GM12892 (cell line): ENCODE measurements at regions not wholly inside any gene's neighbourhood (a gene's known extent, or its start where the extent isn't known, plus 50 kb on each side); places are given as distances from the start of the nearest gene placed in this dataset.

Experiments
- DNase-seq: peaks from one replicate; pipeline ENCODE4 v3.0.0; 2011; ENCODE audit not compliant: insufficient read length
- FAIRE-seq: peaks from 2 replicates; lab custom pipeline; 2011; peaks lifted over from hg19 to GRCh38; lab: Jason Lieb, UNC
- POLR2A ChIP-seq: IDR thresholded peaks from 2 replicates; pipeline ENCODE4 v1.6.1; 2011; ENCODE audit warnings: low read depth, low read length, control low read depth
- POLR2AphosphoS5 ChIP-seq: IDR thresholded peaks from 2 replicates; pipeline ENCODE4 v1.6.1; 2011; ENCODE audit warnings: low read depth, low read length, control low read depth
- TAF1 ChIP-seq: IDR thresholded peaks from 2 replicates; pipeline ENCODE4 v1.6.1; 2011; ENCODE audit warnings: low read depth, mild to moderate bottlenecking, control low read depth, low read length, borderline replicate concordance

GRCh38 chr18:39886136-39886535 is 2068.9 kb upstream of the PIK3C3 start:
- no peak for TF ChIP-seq TAF1
- TF ChIP-seq POLR2AphosphoS5, result no peak
- no peak for TF ChIP-seq POLR2A
- FAIRE-seq, result no peak
- no peak for DNase-seq

- TF ChIP-seq POLR2A (no peak), POLR2AphosphoS5 (no peak), TAF1 (no peak)
- no peak for FAIRE-seq
Observed at GRCh38 chr18:39872651-39873050, 2082.4 kb upstream of the PIK3C3 start.

DNA sequence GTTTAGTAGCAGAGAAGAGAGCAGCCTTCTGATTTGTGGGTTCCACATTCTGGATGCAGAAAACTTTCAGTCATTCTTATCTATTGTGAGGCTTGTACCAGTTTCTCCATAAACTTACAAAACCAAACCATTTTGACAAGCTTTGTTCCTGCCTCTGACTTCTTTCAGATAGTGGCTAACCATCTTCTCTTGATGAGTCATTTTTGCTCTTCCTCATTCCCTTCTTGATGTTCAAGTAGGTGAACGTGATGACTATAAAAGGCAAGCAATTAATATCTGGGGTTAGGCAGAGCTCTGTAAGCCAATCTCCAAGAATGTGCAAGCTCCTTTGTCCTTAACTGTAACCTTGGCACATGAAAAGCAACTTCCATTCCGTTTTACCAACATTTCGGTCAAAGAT is 2083.1 kb upstream of the PIK3C3 start:
- TF ChIP-seq POLR2AphosphoS5, result no peak
- TF ChIP-seq POLR2A, result no peak
- TF ChIP-seq TAF1, result no peak
- DNase-seq (no peak), FAIRE-seq (no peak)

More at GRCh38 chr18:39872651-39873050, 2082.4 kb upstream of the PIK3C3 start:
- no peak for DNase-seq

DNA sequence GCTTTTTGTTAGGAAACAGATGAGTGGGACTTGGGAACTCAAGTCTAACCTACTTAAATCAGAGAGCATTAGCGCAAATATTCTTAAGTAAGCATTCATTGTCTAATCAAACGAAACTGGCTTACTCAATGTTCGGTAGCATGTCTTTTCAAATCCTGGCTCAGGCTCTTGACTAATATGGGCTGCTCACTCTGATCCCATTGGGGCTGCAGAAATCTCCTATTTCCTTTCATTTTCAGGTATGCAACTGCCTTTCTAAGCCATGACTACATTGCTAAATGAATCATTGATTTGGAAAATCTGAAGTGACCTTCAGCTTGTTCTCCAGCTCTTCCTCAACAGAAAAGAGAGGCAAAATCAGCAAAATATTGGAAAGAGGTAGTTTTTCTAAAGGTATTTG is 2084.4 kb upstream of the PIK3C3 start:
- FAIRE-seq (no peak), DNase-seq (no peak)
- TF ChIP-seq TAF1 (no peak), POLR2AphosphoS5 (no peak), POLR2A (no peak)

- DNase-seq (no peak), FAIRE-seq (no peak)
- TF ChIP-seq TAF1, result no peak
- no peak for TF ChIP-seq POLR2AphosphoS5
- no peak for TF ChIP-seq POLR2A
Observed at GRCh38 chr18:39863916-39864315, 2091.1 kb upstream of the PIK3C3 start.

- no peak for FAIRE-seq
- TF ChIP-seq POLR2AphosphoS5, result no peak
- no peak for TF ChIP-seq POLR2A
- TF ChIP-seq TAF1, result no peak
- no peak for DNase-seq
Observed at GRCh38 chr18:39862341-39862740, 2092.7 kb upstream of the PIK3C3 start.

GRCh38 chr18:39854291-39854690 is 2100.7 kb upstream of the PIK3C3 start:
- FAIRE-seq, result no peak
- TF ChIP-seq TAF1, result no peak
- no peak for TF ChIP-seq POLR2A
- TF ChIP-seq POLR2AphosphoS5, result no peak
- DNase-seq, result no peak

- DNase-seq (no peak), FAIRE-seq (no peak)
- TF ChIP-seq POLR2A (no peak), POLR2AphosphoS5 (no peak), TAF1 (no peak)
Observed at GRCh38 chr18:39846265-39846664, 2108.8 kb upstream of the PIK3C3 start.

DNA sequence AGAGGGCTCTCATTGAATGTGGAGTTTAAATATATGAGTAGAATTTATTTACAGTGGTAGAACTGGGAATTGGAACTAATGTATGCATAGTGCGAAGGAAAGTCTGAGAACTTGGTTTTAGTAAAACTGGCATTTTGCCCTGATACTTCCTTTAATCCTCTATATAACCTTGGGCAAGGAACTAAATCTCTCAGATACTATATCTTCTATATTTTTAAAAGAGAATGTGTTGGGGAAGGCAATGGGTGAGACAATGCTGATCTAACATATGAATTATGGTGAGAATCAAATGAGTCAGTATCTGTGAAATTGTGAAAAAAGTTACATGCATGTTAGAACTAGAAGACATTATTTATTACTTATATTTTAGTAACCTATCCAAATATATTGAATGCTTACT is 2109.4 kb upstream of the PIK3C3 start:
- FAIRE-seq (no peak), DNase-seq (no peak)
- TF ChIP-seq POLR2AphosphoS5 (no peak), TAF1 (no peak), POLR2A (no peak)

DNA sequence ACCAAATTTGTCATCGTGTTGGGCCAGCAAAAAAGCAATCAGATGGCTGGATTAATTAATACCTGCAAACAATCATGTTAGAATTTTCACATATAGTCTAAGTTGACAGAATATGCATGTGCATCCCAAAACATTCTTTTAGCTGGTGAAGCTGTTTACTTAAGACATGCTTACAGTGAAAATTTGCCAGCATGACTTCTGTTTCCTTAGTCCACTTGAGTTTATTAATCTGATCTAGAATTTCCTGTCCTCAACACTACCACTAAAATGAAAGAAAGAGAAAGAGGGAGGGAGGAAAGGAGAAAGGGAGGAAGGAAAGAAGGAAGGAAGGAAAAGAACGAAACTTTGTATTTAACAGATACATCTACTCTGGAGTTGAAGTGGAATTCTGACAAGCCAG is 2109.9 kb upstream of the PIK3C3 start:
- TF ChIP-seq TAF1, result no peak
- no peak for TF ChIP-seq POLR2AphosphoS5
- no peak for TF ChIP-seq POLR2A
- DNase-seq (no peak), FAIRE-seq (no peak)

- FAIRE-seq, result no peak
- TF ChIP-seq POLR2AphosphoS5 (no peak), POLR2A (no peak)
- no peak for DNase-seq
Observed at GRCh38 chr18:39843546-39843945, 2111.5 kb upstream of the PIK3C3 start.

DNA sequence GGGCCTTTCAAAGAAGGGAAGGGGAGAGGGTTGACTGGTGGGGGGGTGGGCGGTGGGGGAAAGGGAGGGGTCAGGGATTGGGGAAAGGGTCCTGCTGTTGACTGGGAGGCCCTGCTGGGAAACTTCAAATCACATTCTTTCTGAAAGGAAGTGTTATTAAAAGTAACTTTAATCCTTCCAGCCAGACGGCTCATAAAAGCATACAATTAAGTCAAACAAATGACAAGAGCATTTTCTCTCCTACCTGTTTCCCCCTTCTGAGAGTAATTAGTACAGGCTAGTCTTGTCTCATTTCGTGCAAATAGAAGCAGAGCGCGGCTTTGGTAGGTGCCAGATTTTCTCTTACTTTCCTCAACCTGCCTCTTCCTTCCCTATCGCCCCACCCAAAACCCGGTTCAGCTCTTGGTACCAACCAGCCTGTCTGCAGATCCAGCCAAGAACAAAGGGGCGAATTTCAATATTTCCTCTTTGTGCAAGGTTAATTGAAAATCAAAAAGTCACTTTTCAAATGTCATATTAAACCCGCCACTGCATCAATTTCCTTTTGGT is 2112.6 kb upstream of the PIK3C3 start:
- TF ChIP-seq POLR2AphosphoS5, result no peak
- no peak for TF ChIP-seq TAF1
- TF ChIP-seq POLR2A, result no peak
- no peak for DNase-seq
- FAIRE-seq, result no peak

- TF ChIP-seq TAF1, result no peak
- no peak for TF ChIP-seq POLR2AphosphoS5
- TF ChIP-seq POLR2A, result no peak
- DNase-seq, result no peak
- FAIRE-seq, result no peak
Observed at GRCh38 chr18:39841482-39842365, 2113.3 kb upstream of the PIK3C3 start.
